ENCODE measurements at regions not wholly inside any gene's neighbourhood (a gene's known extent, or its start where the extent isn't known, plus 50 kb on each side); places are given as distances from the start of the nearest gene placed in this dataset.

DNA sequence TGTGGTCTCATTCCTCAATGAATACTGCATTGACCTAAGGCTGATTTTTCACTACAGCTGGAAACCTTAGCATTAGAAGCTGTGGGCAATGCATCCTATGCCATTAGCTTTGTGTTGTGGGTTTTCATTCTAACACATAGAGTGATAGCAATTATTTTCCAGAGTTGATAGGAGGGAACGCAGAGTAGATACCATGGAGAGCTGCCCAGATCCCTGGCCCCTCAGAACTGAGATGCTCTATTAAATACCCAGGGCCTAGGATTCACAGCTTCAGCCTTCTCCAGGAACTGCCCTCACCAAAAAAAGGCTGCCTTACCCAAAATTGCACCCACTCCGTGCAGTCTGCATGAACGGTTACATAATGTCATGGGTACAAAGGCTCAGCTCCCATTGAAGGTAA is 444.4 kb downstream of the SUCLA2 start:
- Histone ChIP-seq H3K4me3 (ENCODE audit: low read depth, low read length) (no peak overlapping the region), H3K4me1 (ENCODE audit: control insufficient read depth, insufficient read depth, low read length) (peaks cover 8% of the 10 kb centered on the region), H3K27ac (ENCODE audit: low read depth, low read length) (no peak overlapping the region), H3K9me3 (ENCODE audit: control insufficient read depth, insufficient read depth, low read depth, low read length) (no peaks in the 10 kb centered on the region), H3K27me3 (ENCODE audit: control insufficient read depth, insufficient read depth, low read length) (no peaks in the 10 kb centered on the region), H3K36me3 (ENCODE audit: control insufficient read depth, insufficient read depth, low read length) (no peaks in the 10 kb centered on the region), H3K9ac (ENCODE audit: low read length) (no peak overlapping the region)

DNA sequence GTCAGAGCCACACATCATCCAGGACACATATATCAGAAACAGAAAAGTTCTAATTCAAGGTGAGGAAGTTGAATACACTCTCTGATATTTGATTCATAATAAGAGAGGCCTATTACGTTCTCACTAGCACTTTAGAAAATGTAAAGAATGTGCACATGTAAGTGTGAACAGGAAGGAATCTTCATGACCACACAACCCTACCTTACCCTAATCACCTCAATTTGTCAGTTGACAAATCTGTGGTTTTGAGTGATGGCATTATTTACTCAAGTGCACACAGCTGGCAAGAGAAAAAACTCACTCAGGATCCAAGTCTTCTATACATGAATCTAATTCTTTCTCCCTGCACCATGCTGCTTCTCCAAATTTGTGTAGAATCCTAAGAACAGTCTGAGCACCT is 445.8 kb downstream of the SUCLA2 start:
- no peaks in the 10 kb centered on the region for H3K9me3 ChIP-seq (ENCODE audit: control insufficient read depth, insufficient read depth, low read depth, low read length)

DNA sequence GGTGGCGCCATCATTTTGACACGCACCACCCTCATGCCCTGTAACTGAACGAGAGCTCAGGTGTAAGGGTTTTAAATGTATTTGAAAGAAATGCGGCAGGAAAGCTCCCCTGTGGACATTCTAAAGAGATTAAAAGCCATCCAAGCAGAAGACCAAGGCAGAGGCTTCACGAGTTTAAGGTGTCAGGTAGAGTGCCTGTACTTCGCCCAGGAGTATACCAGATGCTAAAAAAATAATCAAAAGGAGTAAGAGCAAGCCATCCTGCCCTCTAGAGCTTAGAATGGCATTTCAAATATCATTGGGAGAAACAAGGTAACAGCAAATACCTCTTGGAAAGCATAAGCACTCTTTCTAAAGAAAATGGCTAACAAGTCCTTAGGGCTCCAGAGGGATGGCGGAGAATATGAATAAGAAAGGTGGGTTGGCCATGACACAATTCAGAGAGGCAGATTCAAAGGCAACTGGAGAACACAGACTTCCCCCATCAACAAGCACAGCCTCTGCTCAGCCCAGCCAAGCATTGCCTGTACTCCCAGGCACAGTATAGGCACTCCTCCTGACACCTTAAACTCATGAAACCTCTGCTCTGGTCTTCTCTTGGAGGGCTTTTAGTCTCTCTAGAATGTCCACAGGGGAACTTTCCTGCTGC is 447.6 kb downstream of the SUCLA2 start:
- no peaks in the 10 kb centered on the region for H3K36me3 ChIP-seq (ENCODE audit: control insufficient read depth, insufficient read depth, low read length)
- no peaks in the 10 kb centered on the region for H3K27me3 ChIP-seq (ENCODE audit: control insufficient read depth, insufficient read depth, low read length)
- H3K9me3 ChIP-seq (ENCODE audit: control insufficient read depth, insufficient read depth, low read depth, low read length), result no peaks in the 10 kb centered on the region
- peaks cover 8% of the 10 kb centered on the region for H3K4me1 ChIP-seq (ENCODE audit: control insufficient read depth, insufficient read depth, low read length)
- H3K4me3 ChIP-seq (ENCODE audit: low read depth, low read length), result no peak overlapping the region
- no peak overlapping the region for H3K9ac ChIP-seq (ENCODE audit: low read length)
- no peak overlapping the region for H3K27ac ChIP-seq (ENCODE audit: low read depth, low read length)

More for the DNA sequence above, 445.8 kb downstream of the SUCLA2 start:
- Histone ChIP-seq H3K27ac (ENCODE audit: low read depth, low read length) (no peak overlapping the region), H3K36me3 (ENCODE audit: control insufficient read depth, insufficient read depth, low read length) (no peaks in the 10 kb centered on the region), H3K9ac (ENCODE audit: low read length) (no peak overlapping the region), H3K4me3 (ENCODE audit: low read depth, low read length) (no peak overlapping the region), H3K4me1 (ENCODE audit: control insufficient read depth, insufficient read depth, low read length) (peaks cover 8% of the 10 kb centered on the region), H3K27me3 (ENCODE audit: control insufficient read depth, insufficient read depth, low read length) (no peaks in the 10 kb centered on the region)

DNA sequence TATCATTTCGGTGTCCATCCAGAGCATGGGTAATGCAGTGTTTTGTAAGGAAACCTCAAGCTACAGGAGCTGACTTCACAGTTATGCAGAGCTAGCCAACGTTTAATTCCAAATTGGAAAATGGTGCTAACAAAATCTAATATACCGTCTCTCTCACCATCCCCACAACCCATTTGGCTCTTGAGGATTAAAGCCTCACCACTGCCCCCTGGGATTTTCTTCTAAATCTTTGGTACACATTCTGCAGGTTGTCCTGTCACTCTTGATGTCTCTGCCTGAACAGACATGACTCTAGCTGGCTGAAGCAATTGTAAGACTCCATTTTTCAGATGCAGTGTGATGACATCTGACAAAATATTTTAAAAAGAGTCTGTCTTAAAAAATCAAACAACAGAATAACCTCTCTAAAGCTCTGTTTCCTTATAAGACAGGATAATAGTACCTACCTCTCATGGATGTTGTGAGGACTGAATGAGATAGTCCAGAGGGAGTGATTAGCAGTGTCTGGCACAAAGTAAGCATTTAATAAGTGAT is 451.8 kb downstream of the SUCLA2 start:
- Histone ChIP-seq H3K4me3 (ENCODE audit: low read depth, low read length) (no peak overlapping the region), H3K9ac (ENCODE audit: low read length) (no peak overlapping the region), H3K9me3 (ENCODE audit: control insufficient read depth, insufficient read depth, low read depth, low read length) (no peaks in the 10 kb centered on the region), H3K4me1 (ENCODE audit: control insufficient read depth, insufficient read depth, low read length) (peaks cover 8% of the 10 kb centered on the region), H3K27me3 (ENCODE audit: control insufficient read depth, insufficient read depth, low read length) (no peaks in the 10 kb centered on the region), H3K27ac (ENCODE audit: low read depth, low read length) (no peak overlapping the region), H3K36me3 (ENCODE audit: control insufficient read depth, insufficient read depth, low read length) (no peaks in the 10 kb centered on the region)

DNA sequence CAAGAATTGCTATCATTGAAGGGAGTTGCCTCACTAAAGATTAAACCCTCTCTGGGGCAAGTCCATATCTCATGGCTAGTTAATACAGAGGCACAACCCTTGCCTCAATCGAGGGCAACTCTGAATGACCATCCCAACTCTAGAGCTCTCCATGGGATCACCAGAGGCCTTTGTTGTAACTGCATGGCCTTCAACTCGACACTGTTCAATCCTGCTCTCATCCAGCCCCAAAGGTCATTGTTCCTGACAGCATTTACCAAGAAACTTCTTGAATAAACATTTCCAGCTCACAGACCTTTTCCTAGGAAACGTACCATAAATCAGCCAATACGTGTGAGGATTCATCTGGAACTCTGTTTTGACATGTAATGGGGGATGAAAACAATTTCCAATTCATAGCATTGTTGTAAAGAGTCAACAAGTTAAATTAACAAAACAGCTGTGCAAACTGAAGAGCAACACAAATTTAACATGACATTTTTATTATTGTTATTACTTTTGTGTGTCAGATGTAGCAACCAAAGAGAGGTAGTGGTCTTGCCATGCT is 452.7 kb downstream of the SUCLA2 start:
- Histone ChIP-seq H3K27ac (ENCODE audit: low read depth, low read length) (no peak overlapping the region), H3K4me1 (ENCODE audit: control insufficient read depth, insufficient read depth, low read length) (peaks cover 2% of the 10 kb centered on the region), H3K27me3 (ENCODE audit: control insufficient read depth, insufficient read depth, low read length) (no peaks in the 10 kb centered on the region), H3K4me3 (ENCODE audit: low read depth, low read length) (no peak overlapping the region), H3K9me3 (ENCODE audit: control insufficient read depth, insufficient read depth, low read depth, low read length) (no peaks in the 10 kb centered on the region), H3K36me3 (ENCODE audit: control insufficient read depth, insufficient read depth, low read length) (no peaks in the 10 kb centered on the region), H3K9ac (ENCODE audit: low read length) (no peak overlapping the region)

DNA sequence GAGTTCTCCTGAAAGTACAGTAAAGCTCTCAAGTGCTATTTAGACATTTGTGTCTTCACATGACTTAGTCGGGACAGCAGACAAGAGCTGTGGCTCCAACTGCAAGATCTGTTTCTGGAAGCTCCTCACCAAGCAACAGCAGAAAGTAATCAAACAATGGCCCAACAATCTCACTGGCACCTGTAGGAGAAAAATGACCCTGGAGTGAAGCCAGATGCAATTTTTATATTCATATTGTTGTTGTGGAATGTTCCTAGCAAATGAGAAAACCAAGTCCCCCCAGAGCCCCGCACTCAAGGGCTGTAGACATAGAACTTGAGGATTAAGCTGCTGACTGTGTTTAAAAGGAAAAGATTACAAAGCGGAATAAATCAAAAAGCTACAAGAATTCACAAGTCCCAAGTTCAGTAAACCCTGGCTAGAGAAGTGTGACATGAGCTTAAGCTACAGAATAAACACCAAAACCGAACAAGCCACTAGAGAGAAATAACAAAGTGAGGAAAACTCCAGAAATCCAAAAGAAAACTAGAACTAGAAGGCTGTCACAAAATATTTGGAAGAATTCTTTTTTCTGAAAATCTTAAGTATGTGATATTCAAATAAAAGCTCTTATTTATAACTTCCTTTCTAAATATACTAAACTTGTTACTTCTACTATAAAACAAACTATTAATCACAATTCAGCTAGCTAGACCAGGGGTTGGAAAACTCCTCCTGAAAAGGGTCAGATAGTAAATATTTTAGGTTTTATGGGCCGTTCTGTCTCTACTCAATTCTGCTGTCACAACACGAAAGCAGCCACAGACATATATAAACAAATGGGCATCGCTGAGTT is 454.5 kb downstream of the SUCLA2 start:
- H3K27me3 ChIP-seq (ENCODE audit: control insufficient read depth, insufficient read depth, low read length), result no peaks in the 10 kb centered on the region
- H3K27ac ChIP-seq (ENCODE audit: low read depth, low read length), result no peak overlapping the region
- no peak overlapping the region for H3K9ac ChIP-seq (ENCODE audit: low read length)
- H3K9me3 ChIP-seq (ENCODE audit: control insufficient read depth, insufficient read depth, low read depth, low read length), result no peaks in the 10 kb centered on the region
- no peak overlapping the region for H3K4me3 ChIP-seq (ENCODE audit: low read depth, low read length)
- no peaks in the 10 kb centered on the region for H3K4me1 ChIP-seq (ENCODE audit: control insufficient read depth, insufficient read depth, low read length)
- no peaks in the 10 kb centered on the region for H3K36me3 ChIP-seq (ENCODE audit: control insufficient read depth, insufficient read depth, low read length)

DNA sequence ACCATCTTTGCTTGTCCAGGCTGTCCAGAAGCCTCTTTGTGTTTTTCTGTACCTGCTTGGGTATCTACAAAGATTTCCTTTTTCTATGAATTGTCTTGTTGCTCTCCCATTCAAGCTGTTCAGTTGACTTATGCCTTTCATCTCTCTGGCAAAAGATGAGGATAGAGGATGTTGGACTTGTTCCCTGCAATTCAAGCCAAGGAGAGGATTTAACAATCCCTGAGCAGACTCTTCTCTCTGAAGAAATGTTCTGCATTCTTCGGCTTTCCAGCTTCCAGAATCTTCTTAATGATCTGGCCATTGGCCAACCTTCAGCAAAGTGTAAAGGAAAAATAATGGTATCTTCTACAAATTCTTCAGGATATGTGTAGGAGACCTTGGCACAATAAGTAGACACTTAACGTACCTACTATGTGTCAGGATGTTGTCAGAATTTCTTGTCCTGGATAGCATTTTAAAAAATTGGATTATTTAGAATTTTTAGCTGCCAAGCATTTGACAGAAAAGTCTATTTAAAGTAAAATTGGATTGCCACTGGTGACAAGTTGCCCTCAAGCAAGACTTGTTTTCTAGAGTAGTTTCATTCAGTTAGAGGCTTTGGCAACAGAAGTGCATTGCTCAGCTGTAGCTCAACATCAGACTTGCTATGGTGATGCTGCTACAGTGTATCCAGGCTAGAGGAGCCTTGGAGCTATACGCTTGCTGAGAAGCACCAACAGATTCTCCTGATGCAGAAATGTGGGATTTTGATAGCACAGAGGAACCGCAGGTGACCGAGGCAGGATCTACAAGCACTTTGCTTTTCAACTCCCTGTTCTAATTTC is 455.7 kb downstream of the SUCLA2 start:
- no peaks in the 10 kb centered on the region for H3K36me3 ChIP-seq (ENCODE audit: control insufficient read depth, insufficient read depth, low read length)
- no peak overlapping the region for H3K27ac ChIP-seq (ENCODE audit: low read depth, low read length)
- H3K4me3 ChIP-seq (ENCODE audit: low read depth, low read length), result no peak overlapping the region

DNA sequence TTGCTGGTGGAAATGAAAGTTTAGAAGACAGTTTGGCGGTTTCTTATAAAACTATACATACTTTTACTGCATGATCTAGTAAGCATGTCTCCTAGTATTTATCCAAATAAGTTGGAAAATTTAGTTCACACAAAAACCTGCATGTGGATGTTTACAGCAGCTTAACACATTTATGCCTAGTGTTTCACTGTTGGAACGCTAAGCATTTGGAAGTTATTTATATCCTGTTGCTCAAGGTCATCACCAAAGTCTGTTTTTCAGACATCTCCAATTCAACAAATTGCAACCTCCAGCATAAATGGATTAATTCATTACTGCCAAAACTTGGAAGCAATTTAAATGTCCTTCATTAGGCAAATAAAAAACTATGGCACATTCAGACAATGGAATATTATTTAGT is 461.8 kb downstream of the SUCLA2 start:
- Histone ChIP-seq H3K36me3 (ENCODE audit: control insufficient read depth, insufficient read depth, low read length) (no peaks in the 10 kb centered on the region), H3K27ac (ENCODE audit: low read depth, low read length) (no peak overlapping the region), H3K4me1 (ENCODE audit: control insufficient read depth, insufficient read depth, low read length) (no peaks in the 10 kb centered on the region), H3K27me3 (ENCODE audit: control insufficient read depth, insufficient read depth, low read length) (no peaks in the 10 kb centered on the region), H3K4me3 (ENCODE audit: low read depth, low read length) (no peak overlapping the region), H3K9me3 (ENCODE audit: control insufficient read depth, insufficient read depth, low read depth, low read length) (no peaks in the 10 kb centered on the region), H3K9ac (ENCODE audit: low read length) (no peak overlapping the region)

More for the DNA sequence above, 455.7 kb downstream of the SUCLA2 start:
- no peaks in the 10 kb centered on the region for H3K9me3 ChIP-seq (ENCODE audit: control insufficient read depth, insufficient read depth, low read depth, low read length)
- no peaks in the 10 kb centered on the region for H3K27me3 ChIP-seq (ENCODE audit: control insufficient read depth, insufficient read depth, low read length)
- H3K4me1 ChIP-seq (ENCODE audit: control insufficient read depth, insufficient read depth, low read length), result no peaks in the 10 kb centered on the region
- no peak overlapping the region for H3K9ac ChIP-seq (ENCODE audit: low read length)

DNA sequence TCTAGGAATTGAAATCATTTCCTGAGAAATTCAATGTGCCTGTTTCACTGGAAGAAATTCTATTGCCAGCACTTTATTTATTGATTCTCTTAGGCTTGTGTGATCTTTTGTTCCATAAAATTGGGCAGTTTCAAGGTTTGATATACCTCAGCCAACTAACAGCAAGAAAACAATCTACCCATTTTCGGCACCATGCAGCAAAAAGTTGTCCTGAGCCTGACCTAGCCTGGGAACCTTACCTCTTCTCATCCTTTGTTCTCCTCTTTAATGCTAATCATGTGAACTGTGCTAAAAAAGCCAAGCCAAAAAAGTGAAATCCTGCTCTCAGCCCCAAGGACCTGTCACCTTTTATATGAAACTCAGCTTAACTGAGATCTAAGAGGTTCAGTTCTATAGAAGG is 477.3 kb downstream of the SUCLA2 start:
- H3K9me3 ChIP-seq (ENCODE audit: control insufficient read depth, insufficient read depth, low read depth, low read length), result peaks cover 8% of the 10 kb centered on the region; the same call in 1 of the 2 replicates
- no peaks in the 10 kb centered on the region for H3K4me1 ChIP-seq (ENCODE audit: control insufficient read depth, insufficient read depth, low read length)
- H3K27me3 ChIP-seq (ENCODE audit: control insufficient read depth, insufficient read depth, low read length), result no peaks in the 10 kb centered on the region
- no peak overlapping the region for H3K4me3 ChIP-seq (ENCODE audit: low read depth, low read length)
- no peaks in the 10 kb centered on the region for H3K36me3 ChIP-seq (ENCODE audit: control insufficient read depth, insufficient read depth, low read length)
- no peak overlapping the region for H3K9ac ChIP-seq (ENCODE audit: low read length)
- H3K27ac ChIP-seq (ENCODE audit: low read depth, low read length), result no peak overlapping the region

DNA sequence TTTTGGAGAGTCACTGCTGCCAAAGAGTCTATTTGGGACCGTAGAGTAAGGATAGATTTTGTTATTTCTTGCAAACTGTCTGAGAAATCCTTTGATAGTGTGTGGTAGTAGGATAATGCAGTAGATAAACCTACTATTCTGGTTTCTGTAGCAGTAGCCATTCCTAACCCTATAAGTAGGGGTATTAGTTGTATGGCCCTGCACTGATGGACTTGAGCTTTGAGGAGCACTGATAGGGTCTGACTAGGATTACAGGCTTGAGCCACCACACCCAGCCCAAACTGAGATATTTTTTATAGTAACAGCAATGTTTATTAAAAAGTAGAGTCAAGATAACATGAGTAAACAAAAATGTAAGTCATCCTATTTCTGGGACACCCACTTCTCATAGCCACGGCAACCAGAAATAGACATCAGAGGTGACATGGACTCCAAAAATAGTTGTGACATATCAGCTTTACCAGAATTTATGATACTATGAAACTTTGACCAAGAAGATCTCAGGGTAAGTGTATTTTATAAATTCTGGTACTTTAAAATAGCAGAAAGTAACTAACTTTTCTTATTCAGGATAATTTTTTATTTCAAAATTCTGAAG is 479.1 kb downstream of the SUCLA2 start:
- H3K9ac ChIP-seq (ENCODE audit: low read length), result no peak overlapping the region

More for the DNA sequence above, 479.1 kb downstream of the SUCLA2 start:
- H3K4me1 ChIP-seq (ENCODE audit: control insufficient read depth, insufficient read depth, low read length), result no peaks in the 10 kb centered on the region
- no peaks in the 10 kb centered on the region for H3K36me3 ChIP-seq (ENCODE audit: control insufficient read depth, insufficient read depth, low read length)
- peaks cover 8% of the 10 kb centered on the region; the same call in 1 of the 2 replicates for H3K9me3 ChIP-seq (ENCODE audit: control insufficient read depth, insufficient read depth, low read depth, low read length)
- H3K27me3 ChIP-seq (ENCODE audit: control insufficient read depth, insufficient read depth, low read length), result no peaks in the 10 kb centered on the region
- H3K4me3 ChIP-seq (ENCODE audit: low read depth, low read length), result no peak overlapping the region
- no peak overlapping the region for H3K27ac ChIP-seq (ENCODE audit: low read depth, low read length)

Data from HUES6 (cell line).